ENCODE measurements at regions not wholly inside any gene's neighbourhood (a gene's known extent, or its start where the extent isn't known, plus 50 kb on each side); places are given as distances from the start of the nearest gene placed in this dataset.

- DNase-seq (ENCODE audit: insufficient read length, low spot score, missing footprints): no peak
- peaks cover 20% of the 10 kb centered on the region for H3K27me3 ChIP-seq (ENCODE audit: insufficient read depth, low read length)
- TF ChIP-seq CTCF (IDR thresholded peaks at IDR 0.05; ENCODE audit: extremely low read depth, low read depth, low read length): no peak
- no peaks in the 10 kb centered on the region for H4K20me1 ChIP-seq (ENCODE audit: insufficient read depth, low read length)
- no peaks in the 10 kb centered on the region for H3K4me1 ChIP-seq (ENCODE audit: insufficient read depth, low read length)
- H3K79me2 ChIP-seq (ENCODE audit: insufficient read depth, low read length): no peaks in the 10 kb centered on the region
- no peak overlapping the region for H3K27ac ChIP-seq (ENCODE audit: low read depth, low read length)
- no peaks in the 10 kb centered on the region for H3K9me3 ChIP-seq (ENCODE audit: low read depth, low read length)
- H2AFZ ChIP-seq (ENCODE audit: low read length): no peak overlapping the region
- no peak overlapping the region for H3K4me3 ChIP-seq (ENCODE audit: insufficient read depth, low read length)
- no peaks in the 10 kb centered on the region for H3K36me3 ChIP-seq (ENCODE audit: insufficient read depth, low read length)
- no peak overlapping the region for H3K4me2 ChIP-seq (ENCODE audit: insufficient read depth, low read length)
Measured at GRCh38 chr16:86079255-86079885, 180.4 kb downstream of the IRF8 start.

GRCh38 chr16:86080131-86080875 lies 181.3 kb downstream of the IRF8 start:
- Histone ChIP-seq H3K27ac (ENCODE audit: low read depth, low read length) (no peak overlapping the region), H4K20me1 (ENCODE audit: insufficient read depth, low read length) (no peaks in the 10 kb centered on the region), H2AFZ (ENCODE audit: low read length) (no peak overlapping the region), H3K9me3 (ENCODE audit: low read depth, low read length) (no peaks in the 10 kb centered on the region), H3K27me3 (ENCODE audit: insufficient read depth, low read length) (peaks cover 20% of the 10 kb centered on the region), H3K4me1 (ENCODE audit: insufficient read depth, low read length) (no peaks in the 10 kb centered on the region), H3K4me2 (ENCODE audit: insufficient read depth, low read length) (no peak overlapping the region), H3K4me3 (ENCODE audit: insufficient read depth, low read length) (no peak overlapping the region), H3K79me2 (ENCODE audit: insufficient read depth, low read length) (no peaks in the 10 kb centered on the region), H3K36me3 (ENCODE audit: insufficient read depth, low read length) (no peaks in the 10 kb centered on the region)
- TF ChIP-seq CTCF (IDR thresholded peaks at IDR 0.05; ENCODE audit: extremely low read depth, low read depth, low read length): no peak
- no peak for DNase-seq (ENCODE audit: insufficient read length, low spot score, missing footprints)

- H4K20me1 ChIP-seq (ENCODE audit: insufficient read depth, low read length): no peaks in the 10 kb centered on the region
- no peak overlapping the region for H3K27ac ChIP-seq (ENCODE audit: low read depth, low read length)
- DNase-seq (ENCODE audit: insufficient read length, low spot score, missing footprints): peak; percentile 65
- H3K4me2 ChIP-seq (ENCODE audit: insufficient read depth, low read length): no peak overlapping the region
- H2AFZ ChIP-seq (ENCODE audit: low read length): no peak overlapping the region
- no peaks in the 10 kb centered on the region for H3K36me3 ChIP-seq (ENCODE audit: insufficient read depth, low read length)
- TF ChIP-seq CTCF (IDR thresholded peaks at IDR 0.05; ENCODE audit: extremely low read depth, low read depth, low read length): no peak
- H3K9me3 ChIP-seq (ENCODE audit: low read depth, low read length): no peaks in the 10 kb centered on the region
- no peaks in the 10 kb centered on the region for H3K4me1 ChIP-seq (ENCODE audit: insufficient read depth, low read length)
- no peaks in the 10 kb centered on the region for H3K79me2 ChIP-seq (ENCODE audit: insufficient read depth, low read length)
- H3K4me3 ChIP-seq (ENCODE audit: insufficient read depth, low read length): no peak overlapping the region
- peaks cover 19% of the 10 kb centered on the region for H3K27me3 ChIP-seq (ENCODE audit: insufficient read depth, low read length)
Measured at GRCh38 chr16:86080982-86081381, 182.0 kb downstream of the IRF8 start.

GRCh38 chr16:86082418-86083030 lies 183.6 kb downstream of the IRF8 start:
- peaks cover 16% of the 10 kb centered on the region for H3K27me3 ChIP-seq (ENCODE audit: insufficient read depth, low read length)
- H2AFZ ChIP-seq (ENCODE audit: low read length): no peak overlapping the region
- H4K20me1 ChIP-seq (ENCODE audit: insufficient read depth, low read length): no peaks in the 10 kb centered on the region
- H3K4me3 ChIP-seq (ENCODE audit: insufficient read depth, low read length): no peak overlapping the region
- H3K79me2 ChIP-seq (ENCODE audit: insufficient read depth, low read length): no peaks in the 10 kb centered on the region
- H3K36me3 ChIP-seq (ENCODE audit: insufficient read depth, low read length): no peaks in the 10 kb centered on the region
- H3K27ac ChIP-seq (ENCODE audit: low read depth, low read length): no peak overlapping the region
- H3K4me2 ChIP-seq (ENCODE audit: insufficient read depth, low read length): no peak overlapping the region
- TF ChIP-seq CTCF (IDR thresholded peaks at IDR 0.05; ENCODE audit: extremely low read depth, low read depth, low read length): no peak
- H3K9me3 ChIP-seq (ENCODE audit: low read depth, low read length): no peaks in the 10 kb centered on the region
- no peaks in the 10 kb centered on the region for H3K4me1 ChIP-seq (ENCODE audit: insufficient read depth, low read length)
- DNase-seq (ENCODE audit: insufficient read length, low spot score, missing footprints): no peak
